ENCODE measurements at regions not wholly inside any gene's neighbourhood (a gene's known extent, or its start where the extent isn't known, plus 50 kb on each side); places are given as distances from the start of the nearest gene placed in this dataset.

DNA sequence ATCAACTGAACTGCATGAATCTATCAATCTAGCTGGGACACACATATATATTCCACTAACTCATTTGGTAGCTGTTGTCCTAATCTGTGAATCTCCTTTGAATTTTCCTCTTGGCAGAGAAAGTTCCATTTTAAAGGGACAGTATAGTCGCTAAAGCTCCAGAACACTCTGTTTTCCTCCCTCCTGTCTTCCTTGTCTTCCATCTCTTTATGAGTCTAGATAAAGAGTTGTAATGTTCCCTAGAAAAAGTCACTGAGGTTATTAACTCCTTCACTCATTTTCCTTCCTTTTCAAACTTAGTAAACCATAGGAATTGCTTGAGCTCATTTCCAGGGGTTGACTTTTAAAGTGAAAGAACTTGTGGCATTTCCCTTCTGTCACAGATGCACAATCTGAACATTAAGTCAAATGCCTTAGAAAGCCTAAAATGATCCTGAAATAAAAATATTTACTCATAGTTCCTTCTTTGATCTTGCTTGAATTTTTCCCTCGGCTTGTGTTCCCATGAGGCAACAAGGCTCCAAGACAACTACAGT, 198.4 kb downstream of the TRIM27 start:
- TF ChIP-seq, protein P1, sequence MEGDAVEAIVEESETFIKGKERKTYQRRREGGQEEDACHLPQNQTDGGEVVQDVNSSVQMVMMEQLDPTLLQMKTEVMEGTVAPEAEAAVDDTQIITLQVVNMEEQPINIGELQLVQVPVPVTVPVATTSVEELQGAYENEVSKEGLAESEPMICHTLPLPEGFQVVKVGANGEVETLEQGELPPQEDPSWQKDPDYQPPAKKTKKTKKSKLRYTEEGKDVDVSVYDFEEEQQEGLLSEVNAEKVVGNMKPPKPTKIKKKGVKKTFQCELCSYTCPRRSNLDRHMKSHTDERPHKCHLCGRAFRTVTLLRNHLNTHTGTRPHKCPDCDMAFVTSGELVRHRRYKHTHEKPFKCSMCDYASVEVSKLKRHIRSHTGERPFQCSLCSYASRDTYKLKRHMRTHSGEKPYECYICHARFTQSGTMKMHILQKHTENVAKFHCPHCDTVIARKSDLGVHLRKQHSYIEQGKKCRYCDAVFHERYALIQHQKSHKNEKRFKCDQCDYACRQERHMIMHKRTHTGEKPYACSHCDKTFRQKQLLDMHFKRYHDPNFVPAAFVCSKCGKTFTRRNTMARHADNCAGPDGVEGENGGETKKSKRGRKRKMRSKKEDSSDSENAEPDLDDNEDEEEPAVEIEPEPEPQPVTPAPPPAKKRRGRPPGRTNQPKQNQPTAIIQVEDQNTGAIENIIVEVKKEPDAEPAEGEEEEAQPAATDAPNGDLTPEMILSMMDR (IDR thresholded peaks at IDR 0.05; ENCODE audit: borderline replicate concordance, insufficient read depth, low read depth, low read length): no peak
- no peak overlapping the region for H3K4me3 ChIP-seq (ENCODE audit: low read depth, low read length)

DNA sequence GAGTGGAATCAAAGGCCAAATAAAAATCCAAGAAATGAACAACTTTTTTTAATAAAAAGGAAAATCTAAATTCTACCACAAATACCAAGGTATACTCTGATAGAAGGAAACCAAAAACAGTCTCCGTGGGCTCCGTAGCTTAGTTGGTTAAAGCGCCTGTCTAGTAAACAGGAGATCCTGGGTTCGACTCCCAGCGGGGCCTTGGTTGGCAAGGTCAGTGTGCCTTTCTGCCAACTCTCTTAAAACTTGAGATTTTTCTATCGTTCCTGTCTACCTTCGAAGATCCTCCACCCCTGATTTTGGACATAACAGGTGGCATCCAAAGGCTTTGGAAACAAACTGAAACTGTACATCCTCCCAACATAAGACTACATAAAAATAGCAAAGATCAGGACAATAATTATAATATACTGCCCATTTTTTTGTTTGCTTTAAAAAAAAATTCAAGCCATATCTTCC, 197.9 kb downstream of the TRIM27 start:
- TF ChIP-seq, protein P1 (IDR thresholded peaks at IDR 0.05; ENCODE audit: borderline replicate concordance, insufficient read depth, low read depth, low read length): no peak
- H3K4me3 ChIP-seq (ENCODE audit: low read depth, low read length): no peak overlapping the region

DNA sequence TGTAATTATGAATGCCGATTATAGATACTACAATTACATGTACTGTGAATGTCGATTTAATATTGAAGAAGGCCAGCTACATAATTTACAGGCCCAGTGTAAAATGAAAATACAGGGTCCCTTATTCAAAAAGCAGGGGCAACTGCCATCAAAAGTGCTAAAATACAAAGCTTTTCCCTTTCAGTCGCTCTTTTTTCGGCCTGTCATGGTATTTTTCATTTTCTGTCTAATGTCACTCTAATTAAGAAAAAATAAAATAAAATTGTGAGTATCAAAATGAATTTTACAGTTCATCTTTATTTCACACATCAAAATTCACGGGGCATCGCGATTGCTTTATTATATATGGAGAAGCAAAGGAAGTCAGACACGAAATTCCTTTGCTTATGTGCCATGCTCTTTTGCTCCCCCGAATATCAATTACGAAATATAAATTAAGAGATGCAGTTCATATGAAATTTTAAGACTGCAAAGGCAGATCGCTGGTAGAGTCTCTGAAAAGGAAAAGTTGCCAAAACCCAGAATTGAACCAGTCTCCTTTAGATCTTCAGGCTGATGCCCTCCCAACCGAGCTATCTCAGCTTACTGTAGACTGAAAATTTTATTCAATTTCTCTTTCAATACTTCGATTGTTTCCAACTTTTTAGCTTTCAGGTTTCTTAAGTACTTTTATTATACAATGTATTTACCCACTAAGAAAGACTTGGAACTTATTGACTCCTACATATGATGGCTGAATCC, 197.0 kb downstream of the TRIM27 start:
- TF ChIP-seq, protein P1 (IDR thresholded peaks at IDR 0.05; ENCODE audit: borderline replicate concordance, insufficient read depth, low read depth, low read length): no peak
- H3K4me3 ChIP-seq (ENCODE audit: low read depth, low read length): no peak overlapping the region

DNA sequence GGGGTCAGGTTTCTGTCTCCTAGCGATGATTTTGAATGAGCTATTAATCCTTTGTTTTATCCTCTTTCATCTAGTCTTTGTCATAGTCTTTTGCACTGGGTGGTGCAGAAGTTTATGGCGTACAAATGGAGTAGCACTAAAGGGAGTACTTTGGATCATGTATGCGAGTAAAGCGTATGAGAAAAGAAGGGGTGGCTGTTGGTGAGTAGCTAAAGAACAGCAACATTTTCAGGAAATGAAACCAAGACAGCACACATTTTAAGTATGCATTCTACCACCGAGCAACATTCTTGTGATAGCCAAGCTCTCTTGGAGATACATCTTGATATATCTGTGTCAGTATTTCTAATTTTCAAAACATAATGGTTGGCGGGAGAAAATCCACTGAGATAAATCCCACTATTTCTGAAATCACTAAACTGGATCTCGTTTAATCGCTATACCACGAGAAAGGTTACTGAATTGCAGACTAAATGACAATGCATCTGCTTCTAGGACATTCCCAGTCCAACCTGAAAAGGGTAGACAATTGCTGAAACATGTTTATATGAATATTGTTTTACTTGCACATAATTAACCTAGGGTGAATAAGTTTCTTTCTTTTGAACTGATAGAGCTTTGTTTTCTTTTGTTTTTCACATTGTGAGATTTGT, 196.1 kb downstream of the TRIM27 start:
- H3K4me3 ChIP-seq (ENCODE audit: low read depth, low read length): no peak overlapping the region
- TF ChIP-seq, protein P1 (IDR thresholded peaks at IDR 0.05; ENCODE audit: borderline replicate concordance, insufficient read depth, low read depth, low read length): no peak

DNA sequence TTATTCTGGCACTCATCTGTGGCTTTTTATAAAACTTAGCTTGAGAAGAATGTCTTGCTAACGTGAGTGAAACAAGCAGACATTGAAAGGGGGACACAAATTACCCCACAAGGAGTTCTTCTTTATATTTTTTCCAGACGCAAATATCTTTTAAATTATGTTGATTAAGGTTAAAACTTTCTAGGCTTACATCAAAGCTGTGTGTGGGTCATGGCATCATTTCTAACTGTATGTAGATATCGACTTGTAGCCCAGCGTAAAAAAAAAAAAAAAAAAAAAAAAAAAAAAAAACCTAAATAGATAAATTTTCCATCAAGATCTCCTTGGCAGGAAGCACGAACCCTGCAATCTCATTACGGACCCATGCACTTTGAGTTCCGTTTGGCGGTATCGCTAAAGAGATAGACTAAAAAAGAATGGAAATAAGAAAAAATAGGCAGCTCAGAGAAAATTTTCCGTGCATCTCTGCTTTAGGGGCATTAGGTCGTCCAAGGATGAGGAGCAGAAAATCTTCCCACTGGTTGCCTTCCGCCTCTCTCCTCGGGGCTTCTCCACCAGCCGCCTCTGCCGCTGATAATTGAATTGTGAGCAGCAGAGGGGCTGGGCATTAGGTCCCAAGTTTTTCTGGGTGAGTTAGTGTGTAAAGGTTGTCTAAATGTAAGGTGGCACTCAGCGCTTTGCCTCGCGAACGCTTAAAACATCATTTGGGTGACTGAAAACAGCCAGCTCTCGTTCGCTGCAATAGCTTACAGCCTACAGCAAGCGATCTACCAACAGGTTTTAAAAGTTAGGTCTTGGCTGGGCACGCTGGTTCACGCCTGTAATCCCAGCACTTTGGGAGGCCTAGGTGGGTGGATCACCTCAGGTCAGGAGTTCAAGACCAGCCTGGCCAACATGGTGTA, 194.0 kb downstream of the TRIM27 start:
- no peak overlapping the region for H3K4me3 ChIP-seq (ENCODE audit: low read depth, low read length)
- TF ChIP-seq, protein P1 (IDR thresholded peaks at IDR 0.05; ENCODE audit: borderline replicate concordance, insufficient read depth, low read depth, low read length): no peak

DNA sequence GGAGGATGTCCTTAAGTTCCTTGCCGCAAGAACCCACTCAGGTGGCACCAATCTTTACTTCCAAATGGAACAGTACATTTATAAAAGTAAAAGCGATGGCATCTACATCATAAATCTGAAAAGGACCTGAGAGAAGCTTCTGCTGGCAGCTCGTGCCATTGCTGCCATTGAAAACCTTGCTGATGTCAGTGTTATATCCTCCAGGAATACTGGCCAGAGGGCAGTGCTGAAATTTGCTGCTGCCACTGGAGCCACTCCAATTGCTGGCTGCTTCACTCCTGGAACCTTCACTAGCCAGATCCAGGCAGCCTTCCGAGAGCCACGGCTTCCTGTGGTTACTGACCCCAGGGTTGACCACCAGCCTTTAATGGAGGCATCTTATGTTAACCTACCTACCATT, 191.7 kb downstream of the TRIM27 start:
- no peak overlapping the region for H3K4me3 ChIP-seq (ENCODE audit: low read depth, low read length)
- TF ChIP-seq, protein P1 (IDR thresholded peaks at IDR 0.05; ENCODE audit: borderline replicate concordance, insufficient read depth, low read depth, low read length): no peak
